Karpas-422 (cell line): ENCODE measurements at regions not wholly inside any gene's neighbourhood (a gene's known extent, or its start where the extent isn't known, plus 50 kb on each side); places are given as distances from the start of the nearest gene placed in this dataset.
"Not testable (repeated sequence)": the region's sequence is repeated elsewhere in the genome, so short reads cannot be mapped to it uniquely, and the experiment has no call there.

Experiments
- DNase-seq: peaks from one replicate; pipeline ENCODE4 v3.0.0-alpha.2; 2015
- H2AFZ ChIP-seq: fragments of 200-600 bp; sonication (generic); 2 replicates; pipeline ENCODE4 v1.6.1; 2014; ENCODE audit warnings: antibody characterized with exemption, low read length, mixed read lengths
- H3K27ac ChIP-seq: fragments of 200-600 bp; sonication (generic); 2 replicates; pipeline ENCODE4 v1.5.1; 2014; ENCODE audit warnings: mild to moderate bottlenecking, low read length, moderate library complexity
- H3K27me3 ChIP-seq: fragments of 200-600 bp; sonication (generic); 2 replicates; pipeline ENCODE4 v1.6.1; 2014; ENCODE audit warnings: low read length, mixed read lengths
- H3K36me3 ChIP-seq: fragments of 200-600 bp; sonication (generic); 2 replicates; pipeline ENCODE4 v1.6.1; 2014; ENCODE audit warnings: low read length, mixed read lengths; ENCODE audit not compliant: insufficient read depth
- H3K4me1 ChIP-seq: fragments of 200-600 bp; sonication (generic); 2 replicates; pipeline ENCODE4 v1.6.1; 2014; ENCODE audit warnings: mild to moderate bottlenecking, low read length, mixed read lengths
- H3K4me2 ChIP-seq: fragments of 200-600 bp; sonication (generic); 2 replicates; pipeline ENCODE4 v1.6.1; 2014; ENCODE audit warnings: low read length, low read depth, mild to moderate bottlenecking; ENCODE audit not compliant: poor library complexity, severe bottlenecking
- H3K4me3 ChIP-seq: fragments of 200-600 bp; sonication (generic); 2 replicates; pipeline ENCODE4 v1.5.1; 2014; ENCODE audit warnings: mild to moderate bottlenecking, antibody characterized with exemption, low read length, mixed read lengths
- H3K79me2 ChIP-seq: fragments of 200-600 bp; sonication (generic); 2 replicates; pipeline ENCODE4 v1.6.1; 2014; ENCODE audit warnings: mild to moderate bottlenecking, low read length, mixed read lengths
- H3K9ac ChIP-seq: fragments of 200-600 bp; sonication (generic); 2 replicates; pipeline ENCODE4 v1.6.0; 2014; ENCODE audit warnings: low read length
- H3K9me2 ChIP-seq: fragments of 200-600 bp; sonication (generic), shearing (Covaris generic); replicated peaks from 2 replicates; pipeline ENCODE4 v1.6.0; 2014; ENCODE audit warnings: mild to moderate bottlenecking, low read length, moderate library complexity; ENCODE audit not compliant: insufficient read depth
- H3K9me3 ChIP-seq: fragments of 300-700, 200-600 bp; sonication (generic); 2 replicates; pipeline ENCODE4 v1.6.1; 2014; ENCODE audit warnings: low read length, mixed read lengths
- H4K20me1 ChIP-seq: fragments of 200-600 bp; sonication (generic); 2 replicates; pipeline ENCODE4 v1.6.1; 2014; ENCODE audit warnings: mild to moderate bottlenecking, antibody characterized with exemption, low read length, low read depth; ENCODE audit not compliant: insufficient read depth

GRCh38 chrX:138873640-138874039 lies 162.1 kb upstream of the FGF13 start:
- H3K79me2 ChIP-seq, H3K4me2 ChIP-seq, H3K27ac ChIP-seq, H3K36me3 ChIP-seq, DNase-seq, H3K9me2 ChIP-seq, H3K27me3 ChIP-seq, H4K20me1 ChIP-seq, H3K9me3 ChIP-seq, H3K9ac ChIP-seq, H3K4me1 ChIP-seq, H2AFZ ChIP-seq, H3K4me3 ChIP-seq: not testable (repeated sequence)

- H3K4me3 ChIP-seq: no peak overlapping the region
- no peak overlapping the region for H3K4me2 ChIP-seq
- no peaks in the 10 kb centered on the region for H3K36me3 ChIP-seq
- H2AFZ ChIP-seq: no peak overlapping the region
- no peaks in the 10 kb centered on the region for H4K20me1 ChIP-seq
- no peak overlapping the region for H3K9ac ChIP-seq
- H3K9me3 ChIP-seq: no peaks in the 10 kb centered on the region
- no peaks in the 10 kb centered on the region for H3K27me3 ChIP-seq
- no peak overlapping the region for H3K27ac ChIP-seq
- H3K79me2 ChIP-seq: no peaks in the 10 kb centered on the region
- H3K9me2 ChIP-seq: no peaks in the 10 kb centered on the region
- H3K4me1 ChIP-seq: no peaks in the 10 kb centered on the region
- DNase-seq: no peak
Measured at GRCh38 chrX:138872537-138872936, 161.0 kb upstream of the FGF13 start.

DNA sequence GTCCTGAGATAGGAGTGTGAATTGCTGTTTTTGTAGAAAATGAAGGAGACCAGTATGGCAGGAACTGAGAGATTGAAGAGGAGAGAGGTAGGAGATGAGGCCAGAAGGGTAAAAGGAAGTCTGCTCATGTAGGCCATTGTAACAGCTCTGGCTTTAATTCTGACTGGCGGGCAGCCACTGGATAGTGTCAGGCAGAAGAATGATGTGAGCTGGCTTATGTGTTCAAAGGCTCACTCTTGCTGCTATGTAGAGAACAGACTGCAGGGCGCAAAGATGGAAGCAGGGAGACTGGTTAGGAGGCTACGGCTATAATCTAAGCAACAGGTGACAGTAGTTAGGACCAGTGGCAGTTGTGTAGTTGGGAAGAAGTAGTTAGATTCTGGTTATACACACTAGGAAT lies 160.2 kb upstream of the FGF13 start:
- H3K79me2 ChIP-seq: no peaks in the 10 kb centered on the region
- no peak overlapping the region for H3K4me2 ChIP-seq
- no peaks in the 10 kb centered on the region for H3K27me3 ChIP-seq
- H2AFZ ChIP-seq: no peak overlapping the region
- no peaks in the 10 kb centered on the region for H3K4me1 ChIP-seq
- no peaks in the 10 kb centered on the region for H3K9me3 ChIP-seq
- no peak overlapping the region for H3K4me3 ChIP-seq
- H3K36me3 ChIP-seq: no peaks in the 10 kb centered on the region
- H3K27ac ChIP-seq: no peak overlapping the region
- DNase-seq: no peak
- no peaks in the 10 kb centered on the region for H3K9me2 ChIP-seq
- H3K9ac ChIP-seq: no peak overlapping the region
- no peaks in the 10 kb centered on the region for H4K20me1 ChIP-seq

- Histone ChIP-seq H3K9ac (no peak overlapping the region), H3K27ac (no peak overlapping the region), H3K79me2 (no peaks in the 10 kb centered on the region), H3K27me3 (no peaks in the 10 kb centered on the region), H3K4me1 (no peaks in the 10 kb centered on the region), H3K9me3 (no peaks in the 10 kb centered on the region), H3K4me2 (no peak overlapping the region), H3K9me2 (no peaks in the 10 kb centered on the region), H3K4me3 (no peak overlapping the region), H2AFZ (no peak overlapping the region), H3K36me3 (no peaks in the 10 kb centered on the region), H4K20me1 (no peaks in the 10 kb centered on the region)
- DNase-seq: no peak
Measured at GRCh38 chrX:138866643-138867042, 155.1 kb upstream of the FGF13 start.

DNA sequence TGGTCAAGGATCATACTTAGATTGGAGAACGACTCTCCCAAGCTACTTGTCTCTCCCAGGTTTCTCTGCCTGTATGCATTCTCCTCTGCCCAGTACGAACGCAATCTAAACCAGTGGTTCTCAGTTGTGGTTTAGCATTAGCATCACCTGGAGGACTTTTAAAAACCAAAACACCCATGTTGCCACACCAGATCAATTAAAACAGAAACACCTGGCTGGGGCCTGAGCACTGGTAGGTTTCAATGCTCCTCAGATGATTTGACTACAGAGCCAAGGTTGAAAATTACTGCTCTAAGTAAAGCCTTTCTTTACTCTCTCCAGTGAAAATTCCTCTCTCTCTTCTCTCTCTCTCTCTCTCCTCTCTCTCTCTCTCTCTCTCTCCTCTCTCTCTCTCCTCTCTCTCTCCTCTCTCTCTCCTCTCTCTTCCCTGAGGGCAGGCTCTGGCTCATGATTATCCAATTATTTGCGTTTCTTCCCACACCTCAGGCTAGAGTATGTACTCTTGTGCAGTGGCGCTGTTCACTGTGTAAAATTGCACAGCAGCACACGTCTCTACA lies 153.7 kb upstream of the FGF13 start:
- no peak for DNase-seq
- H3K36me3 ChIP-seq: no peaks in the 10 kb centered on the region
- no peak overlapping the region for H3K27ac ChIP-seq
- H3K27me3 ChIP-seq: no peaks in the 10 kb centered on the region
- no peaks in the 10 kb centered on the region for H3K79me2 ChIP-seq
- H3K4me1 ChIP-seq: no peaks in the 10 kb centered on the region
- no peak overlapping the region for H2AFZ ChIP-seq
- H3K9ac ChIP-seq: no peak overlapping the region
- H3K4me3 ChIP-seq: no peak overlapping the region
- H3K4me2 ChIP-seq: no peak overlapping the region
- no peaks in the 10 kb centered on the region for H3K9me2 ChIP-seq
- no peaks in the 10 kb centered on the region for H4K20me1 ChIP-seq
- no peaks in the 10 kb centered on the region for H3K9me3 ChIP-seq

- no peak overlapping the region for H2AFZ ChIP-seq
- H3K4me1 ChIP-seq: no peaks in the 10 kb centered on the region
- no peak overlapping the region for H3K27ac ChIP-seq
- H3K27me3 ChIP-seq: no peaks in the 10 kb centered on the region
- no peaks in the 10 kb centered on the region for H3K79me2 ChIP-seq
- H3K9me2 ChIP-seq: no peaks in the 10 kb centered on the region
- no peak overlapping the region for H3K4me3 ChIP-seq
- DNase-seq: no peak
- no peaks in the 10 kb centered on the region for H3K9me3 ChIP-seq
- no peaks in the 10 kb centered on the region for H4K20me1 ChIP-seq
- H3K9ac ChIP-seq: no peak overlapping the region
- H3K36me3 ChIP-seq: no peaks in the 10 kb centered on the region
- no peak overlapping the region for H3K4me2 ChIP-seq
Measured at GRCh38 chrX:138859421-138859820, 147.9 kb upstream of the FGF13 start.

DNA sequence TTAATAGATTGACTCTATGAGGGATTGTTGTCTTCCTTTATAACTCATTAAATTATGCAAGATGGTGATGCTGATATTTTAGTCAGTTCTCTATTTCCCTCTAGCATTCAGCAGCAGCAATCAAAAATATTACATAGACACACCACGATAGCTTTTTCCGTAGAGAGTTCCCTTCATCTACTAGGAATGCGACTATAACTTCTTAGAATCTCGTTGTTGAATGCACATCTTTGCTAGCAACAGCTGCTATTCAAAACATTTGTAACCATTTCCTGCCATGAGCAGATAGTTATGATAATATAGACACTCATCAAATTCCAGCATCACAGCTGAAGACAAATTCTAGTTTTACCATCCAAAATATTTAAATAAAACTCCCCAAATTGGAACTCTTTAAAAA lies 147.4 kb upstream of the FGF13 start:
- Histone ChIP-seq H3K9me3 (no peaks in the 10 kb centered on the region), H3K4me3 (no peak overlapping the region), H3K4me2 (no peak overlapping the region), H2AFZ (no peak overlapping the region), H3K9ac (no peak overlapping the region), H3K27me3 (no peaks in the 10 kb centered on the region), H3K9me2 (no peaks in the 10 kb centered on the region), H3K79me2 (no peaks in the 10 kb centered on the region), H3K36me3 (no peaks in the 10 kb centered on the region), H3K4me1 (no peaks in the 10 kb centered on the region), H4K20me1 (no peaks in the 10 kb centered on the region), H3K27ac (no peak overlapping the region)
- DNase-seq: no peak

GRCh38 chrX:138858438-138858837 lies 146.9 kb upstream of the FGF13 start:
- no peak overlapping the region for H3K4me3 ChIP-seq
- H4K20me1 ChIP-seq: no peaks in the 10 kb centered on the region
- H3K27ac ChIP-seq: no peak overlapping the region
- H2AFZ ChIP-seq: no peak overlapping the region
- H3K9me2 ChIP-seq: no peaks in the 10 kb centered on the region
- no peak overlapping the region for H3K9ac ChIP-seq
- no peaks in the 10 kb centered on the region for H3K9me3 ChIP-seq
- H3K36me3 ChIP-seq: no peaks in the 10 kb centered on the region
- H3K79me2 ChIP-seq: no peaks in the 10 kb centered on the region
- no peaks in the 10 kb centered on the region for H3K27me3 ChIP-seq
- H3K4me2 ChIP-seq: no peak overlapping the region
- no peaks in the 10 kb centered on the region for H3K4me1 ChIP-seq
- DNase-seq: no peak
